Left lobe of liver (tissue), 2 donors: ENCODE measurements at regions not wholly inside any gene's neighbourhood (a gene's known extent, or its start where the extent isn't known, plus 50 kb on each side); places are given as distances from the start of the nearest gene placed in this dataset.

ENCODE experiments used
- ATAC-seq: fragments of 200-7000 bp; cut with Tn5 transposase; one replicate; pipeline ENCODE4 v1.9.1; 2020; ENCODE audit warnings: mild to moderate bottlenecking, moderate library complexity
- DNase-seq: peaks from one replicate; pipeline ENCODE4 v3.0.0-alpha.2; 2020; ENCODE audit warnings: low spot score
- donor health status: DM: no; HTN: no; CAD: no; lungs with moderate emphysema.
- donor health status: DM: no; HTN: yes; CAD: no.

DNA sequence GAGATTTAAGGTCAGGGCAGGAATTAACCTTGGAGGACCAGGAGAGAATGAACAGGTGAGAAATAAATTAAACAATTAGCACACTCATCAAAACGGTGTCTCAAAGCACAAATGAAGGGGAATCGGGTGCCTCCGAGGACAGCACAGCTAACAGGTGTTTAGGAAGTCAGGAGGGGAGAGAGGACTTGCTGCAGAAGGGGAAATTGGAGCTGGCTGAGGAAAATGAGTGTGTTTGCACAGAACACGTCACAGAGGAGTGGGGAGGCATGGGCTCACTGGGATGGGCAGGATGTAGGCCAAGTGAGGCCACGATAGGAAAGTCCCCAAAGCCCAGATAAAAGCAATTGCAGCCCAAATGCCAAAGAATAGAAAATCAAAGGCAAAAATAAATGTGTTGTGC is 121.7 kb downstream of the ZNF664 start:
- no peak for DNase-seq

DNA sequence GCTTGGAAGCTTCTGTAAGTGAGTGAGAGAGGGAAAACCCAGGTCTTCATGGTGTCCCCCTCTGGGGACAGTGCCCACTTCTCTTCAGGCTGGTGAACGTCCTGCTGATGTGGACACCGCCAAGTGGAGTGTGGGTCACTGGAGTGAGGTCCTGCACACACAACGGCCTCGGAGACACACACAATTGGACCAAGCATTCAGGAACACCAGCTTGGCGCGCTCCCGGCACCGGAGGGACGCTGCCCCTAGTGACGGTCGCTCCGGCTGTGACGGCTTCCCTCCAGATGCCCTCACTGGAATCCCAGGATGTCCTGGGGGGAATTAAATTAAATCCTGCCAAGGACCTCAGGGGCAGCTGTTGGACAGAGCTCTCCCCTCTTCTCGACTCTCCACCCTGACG is 123.1 kb downstream of the ZNF664 start:
- ATAC-seq (no peak), DNase-seq (no peak)

More for the DNA sequence above, 121.7 kb downstream of the ZNF664 start:
- ATAC-seq: no peak

DNA sequence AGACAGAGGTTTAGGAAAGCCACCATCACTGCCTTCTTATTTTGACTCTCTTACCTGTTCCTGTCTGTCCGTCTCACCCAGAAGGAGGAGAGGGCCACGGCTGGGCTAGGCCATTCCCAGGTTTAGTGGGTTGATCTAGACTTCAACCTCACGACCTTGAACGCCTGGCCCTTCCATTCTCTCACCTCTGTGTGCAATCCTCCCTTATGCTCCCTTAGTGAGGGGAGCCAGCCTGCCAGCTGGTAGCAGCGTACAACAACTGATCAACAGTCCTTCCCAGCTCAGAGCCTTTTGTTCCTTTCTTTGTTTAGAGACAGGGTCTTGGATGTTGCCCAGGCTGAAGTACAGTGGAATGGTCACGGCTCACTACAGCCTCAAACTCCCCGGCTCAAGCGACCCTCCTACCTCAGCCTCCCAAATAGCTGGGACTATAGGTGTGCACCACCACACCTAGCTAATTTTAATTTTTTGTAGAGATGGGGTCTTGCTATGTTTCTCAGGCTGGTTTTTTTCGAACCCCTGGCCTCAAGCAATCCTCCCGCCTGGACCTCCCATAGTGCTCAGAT is 123.9 kb downstream of the ZNF664 start:
- DNase-seq: no peak
- ATAC-seq: no peak

DNA sequence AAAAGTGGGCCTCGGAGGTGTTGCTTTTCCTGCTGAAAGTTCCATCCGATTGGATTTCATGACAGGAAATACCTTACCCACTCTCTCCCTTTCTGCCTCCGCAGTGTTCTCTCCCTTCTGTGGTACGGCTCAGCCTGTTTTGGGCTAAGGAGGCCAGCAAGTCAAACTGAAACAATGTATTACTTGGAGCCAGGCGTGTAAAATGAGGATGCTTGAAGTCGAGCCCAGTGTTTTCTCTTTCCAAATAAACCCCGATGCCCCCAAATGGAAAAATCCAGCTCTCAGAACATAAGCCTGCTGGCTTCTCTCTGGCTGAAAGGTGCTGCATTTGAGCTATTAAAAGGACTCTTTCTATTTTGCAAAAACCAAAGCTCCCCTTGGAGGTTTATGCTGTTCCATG is 124.7 kb downstream of the ZNF664 start:
- ATAC-seq (no peak), DNase-seq (no peak)

GRCh38 chr12:124098101-124098757 is 125.2 kb downstream of the ZNF664 start:
- DNase-seq: no peak
- no peak for ATAC-seq

GRCh38 chr12:124098887-124099286 is 125.9 kb downstream of the ZNF664 start:
- DNase-seq (no peak), ATAC-seq (no peak)

GRCh38 chr12:124099661-124100060 is 126.6 kb downstream of the ZNF664 start:
- ATAC-seq (no peak), DNase-seq (no peak)

- DNase-seq (no peak), ATAC-seq (no peak)
Observed at GRCh38 chr12:124100572-124101178, 127.7 kb downstream of the ZNF664 start.

GRCh38 chr12:124105546-124105945 is 132.5 kb downstream of the ZNF664 start:
- ATAC-seq (no peak), DNase-seq (no peak)

DNA sequence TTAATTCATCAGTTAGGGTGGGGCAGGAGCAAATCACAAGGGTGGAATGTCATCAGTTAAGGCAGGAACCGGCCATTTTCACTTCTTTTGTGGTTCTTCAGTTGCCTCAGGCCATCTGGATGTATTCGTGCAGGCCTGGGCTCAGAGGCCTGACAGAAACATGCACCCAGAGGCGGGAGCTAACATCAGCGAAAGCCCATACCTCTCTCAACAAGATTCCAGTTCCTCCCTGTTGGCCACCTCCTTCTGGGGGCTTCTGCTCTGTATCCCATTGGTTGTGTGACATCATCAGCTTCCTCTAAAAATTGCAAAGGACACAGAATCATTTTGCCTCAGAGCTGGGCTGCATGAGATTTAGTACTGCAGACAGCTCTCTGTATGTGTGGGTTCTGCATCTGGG is 134.3 kb downstream of the ZNF664 start:
- DNase-seq (no peak), ATAC-seq (no peak)

DNA sequence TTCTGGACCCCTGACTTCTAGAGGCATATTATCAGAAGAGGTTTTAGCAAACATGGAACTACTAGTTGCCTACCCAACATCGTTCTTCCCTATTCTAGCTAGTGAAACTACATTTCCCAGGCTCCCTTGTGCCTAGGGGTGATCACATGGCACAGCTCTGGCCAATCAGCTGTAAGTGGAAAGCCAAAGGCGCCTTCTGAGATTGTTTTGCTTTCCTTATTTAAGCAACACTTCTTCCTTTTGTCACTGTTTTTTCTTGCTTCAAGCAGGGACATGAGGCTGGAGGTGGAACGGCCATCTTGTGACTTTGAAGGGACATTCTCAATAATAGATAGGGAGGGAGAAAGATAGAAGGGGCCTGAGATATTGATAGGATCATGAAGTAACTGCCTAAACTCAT is 136.7 kb downstream of the ZNF664 start:
- no peak for DNase-seq

GRCh38 chr12:124110372-124110883 is 137.4 kb downstream of the ZNF664 start:
- DNase-seq (no peak), ATAC-seq (no peak)

More for the DNA sequence above, 136.7 kb downstream of the ZNF664 start:
- peak; percentile 33 for ATAC-seq

DNA sequence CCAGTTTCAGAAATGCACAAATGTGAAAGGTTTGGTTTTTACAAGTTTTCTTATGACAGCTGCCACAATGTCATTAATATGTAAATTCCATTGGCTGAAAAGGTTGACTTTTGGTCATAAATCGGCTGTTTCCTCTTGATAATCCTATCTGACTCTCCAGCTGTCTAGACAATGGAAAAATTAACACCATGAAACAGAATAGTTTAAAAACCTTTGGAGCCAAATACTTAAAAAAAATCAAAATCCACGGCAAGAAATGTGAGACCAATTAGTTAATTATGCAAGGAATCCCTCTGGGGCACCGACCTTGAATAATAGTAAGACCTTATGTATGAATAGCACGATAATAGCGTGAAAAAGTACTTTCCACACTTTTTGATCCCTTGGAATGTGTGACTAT is 138.0 kb downstream of the ZNF664 start:
- DNase-seq (no peak), ATAC-seq (no peak)

DNA sequence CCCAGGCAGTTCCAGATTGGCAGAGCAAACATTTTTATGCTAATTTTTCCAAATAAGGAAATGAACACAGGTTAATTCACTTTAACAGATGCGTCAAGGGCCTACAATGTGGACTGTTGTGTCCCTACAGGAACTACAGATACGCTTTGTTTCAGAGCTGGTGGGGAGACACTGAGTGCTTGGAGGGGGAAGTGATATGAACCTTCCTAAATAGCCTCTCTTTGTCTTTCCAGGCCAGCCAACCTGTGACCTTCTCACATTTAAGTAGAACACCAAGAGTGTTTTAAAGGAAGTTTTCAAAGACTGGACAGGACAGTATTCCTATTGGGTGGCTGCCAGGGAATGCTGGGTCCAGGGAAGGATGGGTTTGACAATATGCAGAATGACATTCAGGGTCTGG is 141.3 kb downstream of the ZNF664 start:
- no peak for DNase-seq
- no peak for ATAC-seq

DNA sequence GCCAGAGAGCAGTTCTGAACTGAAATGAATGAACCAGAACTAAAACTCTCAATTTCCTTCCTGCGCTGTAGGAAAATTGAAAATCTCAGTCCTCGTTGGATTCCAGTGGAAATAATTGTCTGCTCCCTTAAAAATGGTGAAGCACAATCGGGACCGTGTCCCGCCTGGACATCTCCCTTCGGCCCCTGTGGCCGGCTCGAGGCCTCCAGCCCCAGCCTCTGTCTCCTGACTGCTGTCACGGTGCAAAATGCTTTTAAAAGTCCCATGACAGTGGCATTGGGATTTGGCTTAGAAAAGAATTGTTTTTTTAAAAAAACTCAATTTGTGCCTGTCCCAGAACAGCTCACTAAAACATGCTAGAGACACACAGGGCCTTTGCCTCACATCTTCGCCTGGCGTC is 142.5 kb downstream of the ZNF664 start:
- ATAC-seq: no peak
- no peak for DNase-seq

- DNase-seq: no peak
- no peak for ATAC-seq
Observed at GRCh38 chr12:124115976-124116690, 143.1 kb downstream of the ZNF664 start.

DNA sequence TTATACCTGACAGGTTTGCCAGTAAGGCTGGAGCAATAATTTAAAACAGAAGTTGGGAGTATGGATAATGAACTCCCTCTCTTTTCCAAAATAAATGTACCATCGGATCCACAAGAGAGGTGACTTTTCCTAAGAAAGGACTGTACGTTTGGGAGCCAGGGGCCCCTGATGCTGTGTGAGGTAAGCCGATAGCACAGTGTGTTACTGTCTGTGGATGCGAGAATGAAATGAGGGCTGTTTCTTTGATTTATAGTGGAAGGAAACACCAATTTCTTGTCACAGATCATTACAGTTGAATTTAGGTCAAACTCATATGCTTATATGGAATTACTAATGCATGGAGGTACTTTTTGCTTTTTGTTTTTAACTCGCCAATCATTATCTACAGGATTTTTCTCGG is 147.7 kb downstream of the ZNF664 start:
- DNase-seq (no peak), ATAC-seq (no peak)

DNA sequence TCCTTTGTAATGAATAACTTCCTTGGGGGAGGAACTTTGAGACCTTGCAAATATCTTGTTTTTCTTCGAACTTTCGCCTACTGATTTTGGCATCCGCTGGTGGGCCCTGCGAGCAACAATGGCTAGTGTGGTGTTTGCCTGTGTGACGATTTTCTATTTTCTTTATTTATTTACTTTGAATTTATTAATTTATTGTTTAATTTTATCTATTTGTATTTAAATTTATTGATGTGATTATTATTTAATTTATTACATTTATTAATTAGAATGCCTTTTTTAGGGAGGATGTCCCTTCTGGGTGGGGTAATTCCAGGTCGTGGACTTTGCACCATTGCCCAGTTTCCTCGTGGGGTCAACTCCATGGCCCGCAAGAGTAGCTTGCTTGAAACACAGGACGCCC is 149.7 kb downstream of the ZNF664 start:
- no peak for ATAC-seq

DNA sequence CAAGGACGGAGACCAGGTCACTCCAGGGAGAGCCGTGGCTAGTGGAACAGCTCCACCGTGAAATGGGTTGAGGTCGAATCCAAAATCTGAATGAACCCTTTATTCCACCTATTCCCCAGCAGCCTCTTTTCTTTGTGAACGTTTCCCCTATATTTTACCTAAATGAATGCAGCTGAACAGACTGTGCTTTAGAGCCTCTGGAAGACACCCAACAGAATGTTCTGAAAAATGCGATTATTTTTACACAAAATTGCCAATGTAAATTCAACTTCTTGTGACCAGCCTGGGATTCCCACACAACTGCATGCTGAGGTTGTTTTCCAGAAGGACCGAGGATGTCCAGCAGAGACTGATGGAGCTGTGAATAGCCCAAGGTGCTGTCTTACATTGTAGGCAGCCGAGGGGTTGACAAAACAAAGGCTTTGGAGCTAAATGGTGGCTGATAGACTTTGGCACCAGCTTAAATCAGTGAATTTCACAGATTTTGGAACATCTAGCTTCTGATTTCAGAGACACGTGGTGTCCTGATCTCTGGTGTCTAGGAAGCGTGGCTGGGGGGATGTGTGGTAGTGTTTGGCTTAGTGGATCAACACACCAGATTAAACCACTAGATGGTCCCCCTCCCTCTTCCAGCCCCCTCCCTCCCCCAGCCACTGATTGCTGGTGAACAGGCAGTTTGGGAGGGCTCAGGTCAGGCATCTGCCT is 150.4 kb downstream of the ZNF664 start:
- no peak for ATAC-seq
- DNase-seq: no peak

More for the DNA sequence above, 149.7 kb downstream of the ZNF664 start:
- DNase-seq: no peak

DNA sequence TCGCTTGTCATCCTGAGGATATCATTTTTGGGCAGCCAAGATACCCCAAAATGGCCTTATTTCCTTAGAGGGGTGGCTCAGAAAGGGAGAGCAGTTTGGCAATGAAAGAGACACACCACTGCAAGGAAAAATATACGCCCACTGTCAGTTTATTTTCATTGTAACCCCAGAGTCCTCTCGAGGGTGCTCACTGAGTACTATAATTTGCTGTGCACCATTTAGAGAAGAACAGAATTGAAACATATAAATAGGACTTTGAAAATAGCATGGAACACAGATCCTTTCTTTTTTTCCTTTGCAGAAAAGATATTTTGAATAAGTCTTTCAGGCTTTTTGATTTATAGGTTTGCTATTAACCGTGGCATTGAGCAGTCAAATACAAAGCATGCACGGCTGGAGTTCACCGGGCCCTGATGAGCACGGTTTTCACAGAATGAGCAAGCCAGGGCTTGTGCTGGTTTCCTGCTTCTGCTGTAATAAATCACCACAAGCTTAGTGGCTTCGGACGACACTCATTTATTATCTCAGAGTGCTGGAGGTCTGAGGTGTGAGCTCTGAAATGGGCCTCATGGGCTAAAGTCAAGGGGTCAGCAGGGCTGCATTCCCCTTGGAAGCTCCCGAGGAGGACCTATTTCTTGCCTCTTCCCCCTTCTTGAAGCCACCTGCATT is 152.3 kb downstream of the ZNF664 start:
- no peak for ATAC-seq
- no peak for DNase-seq
